ENCODE measurements at regions not wholly inside any gene's neighbourhood (a gene's known extent, or its start where the extent isn't known, plus 50 kb on each side); places are given as distances from the start of the nearest gene placed in this dataset.

GRCh38 chr2:128684523-128684922 is 365.9 kb upstream of the HS6ST1 start:
- no peak for DNase-seq (ENCODE audit: low read depth in 2 of 2)
- Histone ChIP-seq H3K27me3 (ENCODE audit: control insufficient read depth, insufficient read depth, low read length) (no peaks in the 10 kb centered on the region), H2AFZ (ENCODE audit: low read length) (no peak overlapping the region), H3K9ac (ENCODE audit: insufficient read depth, low read length) (no peak overlapping the region), H3K4me2 (ENCODE audit: extremely low read depth, insufficient read depth, low read length) (no peak overlapping the region), H3K27ac (ENCODE audit: insufficient read depth, low read length) (no peak overlapping the region), H3K79me2 (ENCODE audit: control insufficient read depth, insufficient read depth, low read length) (no peaks in the 10 kb centered on the region), H3K36me3 (ENCODE audit: control insufficient read depth, insufficient read depth, low read length) (no peaks in the 10 kb centered on the region), H3K4me3 (replicated peaks in 1 of 4; ENCODE audit: control extremely low read depth in 1 of 4, insufficient read depth in 1 of 4, low read depth in 3 of 4, low read length in 4 of 4) (no peak overlapping the region), H3K4me1 (ENCODE audit: control insufficient read depth, extremely low read depth, insufficient read depth, low read length) (no peaks in the 10 kb centered on the region), H3K9me3 (ENCODE audit: control insufficient read depth, insufficient read depth, low read depth, low read length) (no peaks in the 10 kb centered on the region), H4K20me1 (ENCODE audit: control insufficient read depth, extremely low read depth, insufficient read depth, low read length) (no peaks in the 10 kb centered on the region)
- TF ChIP-seq EZH2 (IDR thresholded peaks at IDR 0.05; ENCODE audit: low read length, missing control alignments) = no peak
- TF ChIP-seq CTCF (conservative IDR thresholded peaks at IDR 0.05 in 1 of 2, IDR thresholded peaks at IDR 0.05 in 1 of 2; ENCODE audit: low read depth in 1 of 2, low read length in 2 of 2) = no peak

- Histone ChIP-seq H3K27ac (ENCODE audit: insufficient read depth, low read length) (no peak overlapping the region), H4K20me1 (ENCODE audit: control insufficient read depth, extremely low read depth, insufficient read depth, low read length) (no peaks in the 10 kb centered on the region), H3K9me3 (ENCODE audit: control insufficient read depth, insufficient read depth, low read depth, low read length) (no peaks in the 10 kb centered on the region), H3K4me1 (ENCODE audit: control insufficient read depth, extremely low read depth, insufficient read depth, low read length) (no peaks in the 10 kb centered on the region), H3K4me3 (replicated peaks in 1 of 4; ENCODE audit: control extremely low read depth in 1 of 4, insufficient read depth in 1 of 4, low read depth in 3 of 4, low read length in 4 of 4) (no peak overlapping the region), H3K27me3 (ENCODE audit: control insufficient read depth, insufficient read depth, low read length) (no peaks in the 10 kb centered on the region), H3K4me2 (ENCODE audit: extremely low read depth, insufficient read depth, low read length) (no peak overlapping the region), H3K9ac (ENCODE audit: insufficient read depth, low read length) (no peak overlapping the region), H3K36me3 (ENCODE audit: control insufficient read depth, insufficient read depth, low read length) (no peaks in the 10 kb centered on the region), H2AFZ (ENCODE audit: low read length) (no peak overlapping the region), H3K79me2 (ENCODE audit: control insufficient read depth, insufficient read depth, low read length) (no peaks in the 10 kb centered on the region)
- no peak for DNase-seq (ENCODE audit: low read depth in 2 of 2)
- TF ChIP-seq EZH2 (IDR thresholded peaks at IDR 0.05; ENCODE audit: low read length, missing control alignments) = no peak
- TF ChIP-seq CTCF (conservative IDR thresholded peaks at IDR 0.05 in 1 of 2, IDR thresholded peaks at IDR 0.05 in 1 of 2; ENCODE audit: low read depth in 1 of 2, low read length in 2 of 2) = no peak
Measured at GRCh38 chr2:128685841-128686496, 367.3 kb upstream of the HS6ST1 start.

GRCh38 chr2:128686497-128686859 is 367.8 kb upstream of the HS6ST1 start:
- DNase-seq (ENCODE audit: low read depth in 2 of 2) = peak in 1 of 2 donors; percentile 12
- no peak overlapping the region for H3K9ac ChIP-seq (ENCODE audit: insufficient read depth, low read length)
- no peaks in the 10 kb centered on the region for H3K9me3 ChIP-seq (ENCODE audit: control insufficient read depth, insufficient read depth, low read depth, low read length)
- H3K36me3 ChIP-seq (ENCODE audit: control insufficient read depth, insufficient read depth, low read length) = no peaks in the 10 kb centered on the region
- H3K27me3 ChIP-seq (ENCODE audit: control insufficient read depth, insufficient read depth, low read length) = no peaks in the 10 kb centered on the region
- no peaks in the 10 kb centered on the region for H3K79me2 ChIP-seq (ENCODE audit: control insufficient read depth, insufficient read depth, low read length)
- H4K20me1 ChIP-seq (ENCODE audit: control insufficient read depth, extremely low read depth, insufficient read depth, low read length) = no peaks in the 10 kb centered on the region
- no peak overlapping the region for H3K27ac ChIP-seq (ENCODE audit: insufficient read depth, low read length)
- no peaks in the 10 kb centered on the region for H3K4me1 ChIP-seq (ENCODE audit: control insufficient read depth, extremely low read depth, insufficient read depth, low read length)
- no peak for TF ChIP-seq EZH2 (IDR thresholded peaks at IDR 0.05; ENCODE audit: low read length, missing control alignments)
- TF ChIP-seq CTCF (conservative IDR thresholded peaks at IDR 0.05 in 1 of 2, IDR thresholded peaks at IDR 0.05 in 1 of 2; ENCODE audit: low read depth in 1 of 2, low read length in 2 of 2) = no peak
- no peak overlapping the region for H3K4me3 ChIP-seq (replicated peaks in 1 of 4; ENCODE audit: control extremely low read depth in 1 of 4, insufficient read depth in 1 of 4, low read depth in 3 of 4, low read length in 4 of 4)
- H3K4me2 ChIP-seq (ENCODE audit: extremely low read depth, insufficient read depth, low read length) = no peak overlapping the region
- no peak overlapping the region for H2AFZ ChIP-seq (ENCODE audit: low read length)
